Gastrocnemius medialis (tissue), 4 donors: ENCODE measurements at regions not wholly inside any gene's neighbourhood (a gene's known extent, or its start where the extent isn't known, plus 50 kb on each side); places are given as distances from the start of the nearest gene placed in this dataset.

Source experiments
- CTCF ChIP-seq, 5 experiments: fragments of 450-650 bp in 3 of 5; fragments of 200-600 bp in 2 of 5; sonication (generic) in 2 of 5; IDR thresholded peaks in 4 of 5; conservative IDR thresholded peaks in 1 of 5; 1 replicate in 4 of 5; 2 replicates in 1 of 5; pipeline ENCODE4 v1.5.1; 2016 to 2019; ENCODE audit warnings: antibody characterized with exemption in 5 of 5, mild to moderate bottlenecking in 3 of 5, moderate library complexity in 3 of 5
- POLR2A ChIP-seq, 2 donors: fragments of 450-650 bp; IDR thresholded peaks; one replicate each; pipeline ENCODE4 v1.6.1; 2017; ENCODE audit warnings: antibody characterized with exemption in 2 of 2, mild to moderate bottlenecking in 2 of 2, moderate library complexity in 2 of 2

GRCh38 chr2:150887926-150888325, 373.7 kb downstream of the RBM43 start:
- no peak for TF ChIP-seq CTCF (IDR thresholded peaks at IDR 0.05 in 4 of 5, conservative IDR thresholded peaks at IDR 0.05 in 1 of 5)
- no peak for TF ChIP-seq POLR2A (IDR thresholded peaks at IDR 0.05)
